Hepatocyte (in vitro differentiated cells): ENCODE measurements at regions not wholly inside any gene's neighbourhood (a gene's known extent, or its start where the extent isn't known, plus 50 kb on each side); places are given as distances from the start of the nearest gene placed in this dataset.

Source experiments
- DNase-seq: peaks from one replicate; pipeline ENCODE4 v3.0.0-alpha.2; 2016; ENCODE audit warnings: low spot score
- H2AFZ ChIP-seq: fragments of 200-600 bp; sonication (generic); 2 replicates; pipeline ENCODE4 v1.6.0; 2016; ENCODE audit warnings: antibody characterized with exemption, mild to moderate bottlenecking
- H3K27ac ChIP-seq: fragments of 200-600 bp; sonication (generic); 2 replicates; pipeline ENCODE4 v1.5.1; 2016; ENCODE audit warnings: mild to moderate bottlenecking
- H3K27me3 ChIP-seq: fragments of 200-600 bp; sonication (generic); 2 replicates; pipeline ENCODE4 v1.6.1; 2016
- H3K36me3 ChIP-seq: fragments of 200-600 bp; sonication (generic); replicated peaks from 2 replicates; pipeline ENCODE4 v1.5.1; 2016; ENCODE audit warnings: low read depth; ENCODE audit not compliant: insufficient read depth
- H3K4me1 ChIP-seq: fragments of 200-600 bp; sonication (generic); 2 replicates; pipeline ENCODE4 v1.5.1; 2016; ENCODE audit warnings: mild to moderate bottlenecking, moderate library complexity; ENCODE audit not compliant: insufficient read depth
- H3K4me2 ChIP-seq: fragments of 200-600 bp; sonication (generic); 2 replicates; pipeline ENCODE4 v1.6.0; 2016
- H3K4me3 ChIP-seq: fragments of 200-600 bp; sonication (generic); 2 replicates; pipeline ENCODE4 v1.5.1; 2016; ENCODE audit warnings: mild to moderate bottlenecking
- H3K79me2 ChIP-seq: fragments of 200-600 bp; sonication (generic); 2 replicates; pipeline ENCODE4 v1.6.0; 2017; ENCODE audit warnings: mild to moderate bottlenecking
- H3K9me2 ChIP-seq: fragments of 200-600 bp; sonication (generic); replicated peaks from 2 replicates; pipeline ENCODE4 v1.6.0; 2017; ENCODE audit warnings: mild to moderate bottlenecking; ENCODE audit not compliant: insufficient read depth
- H3K9me3 ChIP-seq: fragments of 200-600 bp; sonication (generic); 2 replicates; pipeline ENCODE4 v1.5.1; 2016; ENCODE audit warnings: low read depth, mild to moderate bottlenecking
- H4K20me1 ChIP-seq: fragments of 200-600 bp; sonication (generic); 2 replicates; pipeline ENCODE4 v1.6.0; 2016; ENCODE audit warnings: mild to moderate bottlenecking; ENCODE audit not compliant: insufficient read depth, poor library complexity, severe bottlenecking
- EZH2 ChIP-seq: fragments of 200-600 bp; sonication (generic); IDR thresholded peaks from 2 replicates; pipeline ENCODE4 v1.6.1; 2016; ENCODE audit warnings: antibody characterized with exemption, mild to moderate bottlenecking, borderline replicate concordance
- EZH2phosphoT487 ChIP-seq: fragments of 200-600 bp; sonication (generic); IDR thresholded peaks from one replicate; pipeline ENCODE4 v1.6.1; 2018; ENCODE audit warnings: antibody characterized with exemption, mild to moderate bottlenecking, low read depth, moderate library complexity; ENCODE audit not compliant: unreplicated experiment, severe bottlenecking
- WGBS: methylation state at CpG from one replicate; pipeline ENCODE4 v1.1.6; 2016; ENCODE audit warnings: low lambda C conversion rate; ENCODE audit errors: missing lambda C conversion rate; 5-methylcytosine and 5-hydroxymethylcytosine counted together
- TF ChIP-seq, protein P1 (sequence below): fragments of 200-600 bp; sonication (generic); IDR thresholded peaks from 2 replicates; pipeline ENCODE4 v1.5.1; 2016; ENCODE audit warnings: antibody characterized with exemption, mild to moderate bottlenecking; ENCODE audit not compliant: poor library complexity

DNA sequence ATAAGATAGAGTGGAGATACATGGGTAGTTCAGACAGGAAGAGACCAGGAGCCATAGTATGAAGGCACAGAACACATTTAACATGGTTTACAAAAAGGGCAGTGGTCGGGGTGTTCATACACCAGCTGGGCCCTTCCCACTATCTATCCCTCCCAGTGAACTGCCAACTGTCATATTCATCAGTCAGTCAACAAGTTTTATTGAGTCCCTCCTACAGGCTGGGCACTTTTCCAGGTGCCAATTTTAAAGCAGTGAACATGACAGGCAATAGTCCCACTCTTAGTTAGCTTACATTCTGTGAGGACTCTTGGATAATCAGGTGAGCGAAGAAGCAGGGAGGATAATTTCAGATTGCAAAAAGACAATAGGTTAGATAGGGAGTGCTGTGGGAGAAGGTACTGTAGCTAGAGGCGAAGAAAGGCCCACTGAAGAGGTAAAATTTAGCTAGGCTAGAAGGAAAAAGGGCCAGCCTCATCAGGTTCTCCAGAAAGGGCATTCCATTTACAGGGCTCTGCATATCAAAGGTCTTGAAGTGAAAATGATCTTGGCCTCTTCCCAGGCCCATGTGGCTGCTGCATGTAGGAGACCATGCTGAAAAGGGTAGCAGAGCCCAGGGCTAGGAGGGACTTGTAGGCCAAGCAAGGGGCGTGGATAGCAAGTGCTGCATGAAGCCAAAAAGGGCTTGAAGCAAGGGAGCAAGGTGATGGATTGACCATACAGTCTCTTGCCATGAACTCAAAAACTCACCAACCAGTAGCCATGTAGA is 274.7 kb upstream of the SNX7 start:
- Histone ChIP-seq H3K4me1 (peaks cover 5% of the 10 kb centered on the region), H3K79me2 (no peaks in the 10 kb centered on the region), H3K4me3 (no peak overlapping the region), H4K20me1 (no peaks in the 10 kb centered on the region), H3K27me3 (no peaks in the 10 kb centered on the region), H3K36me3 (no peaks in the 10 kb centered on the region), H2AFZ (no peak overlapping the region), H3K4me2 (no peak overlapping the region), H3K9me3 (no peaks in the 10 kb centered on the region), H3K27ac (no peak overlapping the region), H3K9me2 (no peaks in the 10 kb centered on the region)
- 91% methylated on average over 4 of the region's 4 CpGs for WGBS
- TF ChIP-seq, protein P1, sequence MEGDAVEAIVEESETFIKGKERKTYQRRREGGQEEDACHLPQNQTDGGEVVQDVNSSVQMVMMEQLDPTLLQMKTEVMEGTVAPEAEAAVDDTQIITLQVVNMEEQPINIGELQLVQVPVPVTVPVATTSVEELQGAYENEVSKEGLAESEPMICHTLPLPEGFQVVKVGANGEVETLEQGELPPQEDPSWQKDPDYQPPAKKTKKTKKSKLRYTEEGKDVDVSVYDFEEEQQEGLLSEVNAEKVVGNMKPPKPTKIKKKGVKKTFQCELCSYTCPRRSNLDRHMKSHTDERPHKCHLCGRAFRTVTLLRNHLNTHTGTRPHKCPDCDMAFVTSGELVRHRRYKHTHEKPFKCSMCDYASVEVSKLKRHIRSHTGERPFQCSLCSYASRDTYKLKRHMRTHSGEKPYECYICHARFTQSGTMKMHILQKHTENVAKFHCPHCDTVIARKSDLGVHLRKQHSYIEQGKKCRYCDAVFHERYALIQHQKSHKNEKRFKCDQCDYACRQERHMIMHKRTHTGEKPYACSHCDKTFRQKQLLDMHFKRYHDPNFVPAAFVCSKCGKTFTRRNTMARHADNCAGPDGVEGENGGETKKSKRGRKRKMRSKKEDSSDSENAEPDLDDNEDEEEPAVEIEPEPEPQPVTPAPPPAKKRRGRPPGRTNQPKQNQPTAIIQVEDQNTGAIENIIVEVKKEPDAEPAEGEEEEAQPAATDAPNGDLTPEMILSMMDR = no peak
- no peak for TF ChIP-seq EZH2
- TF ChIP-seq EZH2phosphoT487 = no peak
- DNase-seq = no peak

DNA sequence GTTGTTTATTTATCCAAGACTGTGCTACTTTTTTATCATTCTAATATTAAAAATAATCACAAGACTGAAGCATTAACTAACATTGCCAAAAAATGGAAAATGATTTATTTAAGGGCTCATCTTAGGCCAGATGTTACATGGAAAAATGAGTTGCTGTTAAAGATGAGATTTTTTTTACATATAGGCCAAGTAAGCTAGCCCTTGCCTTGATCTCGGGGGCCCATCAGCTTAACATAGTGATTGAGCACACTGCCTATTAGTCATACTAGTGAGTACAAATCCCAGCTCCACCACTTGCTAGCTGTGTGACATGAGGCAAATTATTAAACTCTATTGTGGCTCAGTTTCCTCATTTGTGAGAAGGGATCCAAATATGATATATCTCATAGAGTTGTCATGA is 275.9 kb upstream of the SNX7 start:
- H3K27ac ChIP-seq = no peak overlapping the region
- H3K4me2 ChIP-seq = no peak overlapping the region
- H3K9me3 ChIP-seq = no peaks in the 10 kb centered on the region
- H2AFZ ChIP-seq = no peak overlapping the region
- no peaks in the 10 kb centered on the region for H3K79me2 ChIP-seq
- H3K4me1 ChIP-seq = peaks cover 5% of the 10 kb centered on the region
- H4K20me1 ChIP-seq = no peaks in the 10 kb centered on the region
- H3K36me3 ChIP-seq = no peaks in the 10 kb centered on the region
- no peaks in the 10 kb centered on the region for H3K9me2 ChIP-seq
- WGBS = 73% methylated on average over 1 of the region's 1 CpG
- H3K4me3 ChIP-seq = no peak overlapping the region
- no peak for DNase-seq
- no peak for TF ChIP-seq EZH2phosphoT487
- H3K27me3 ChIP-seq = no peaks in the 10 kb centered on the region

DNA sequence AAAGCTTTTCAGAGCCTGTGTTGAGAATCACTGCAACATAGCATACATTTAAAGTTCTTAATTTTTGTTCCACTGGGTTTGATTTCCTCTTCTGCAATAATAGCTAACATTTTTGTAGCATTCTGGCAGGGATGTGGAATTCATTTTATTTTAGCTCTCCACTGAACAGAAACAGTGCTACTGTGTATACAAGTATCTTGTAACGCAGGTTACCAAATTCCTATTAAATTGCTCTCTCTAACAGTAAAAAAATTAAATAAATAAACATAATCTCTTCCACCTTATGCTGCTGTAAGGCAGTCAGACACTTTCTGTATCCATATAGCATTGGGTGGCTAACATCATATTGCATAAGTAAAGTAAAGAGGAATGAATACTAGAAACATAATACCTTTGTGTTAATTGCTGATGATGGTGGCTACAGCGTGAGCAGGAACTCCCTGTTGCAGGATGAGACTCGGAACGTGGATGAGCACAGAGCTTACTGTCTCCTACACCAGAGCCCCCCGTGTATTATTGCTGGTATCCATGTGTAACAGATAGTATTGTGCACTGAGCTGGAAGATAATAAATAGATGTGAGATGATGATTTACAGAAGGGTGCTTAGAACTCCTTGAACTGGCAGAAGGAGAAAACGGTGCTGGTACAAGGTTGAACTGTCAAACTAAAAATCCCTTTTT is 276.9 kb upstream of the SNX7 start:
- Histone ChIP-seq H3K79me2 (no peaks in the 10 kb centered on the region), H3K4me1 (peaks cover 5% of the 10 kb centered on the region), H2AFZ (no peak overlapping the region), H3K9me3 (no peaks in the 10 kb centered on the region), H3K36me3 (no peaks in the 10 kb centered on the region), H3K27ac (no peak overlapping the region), H3K4me3 (no peak overlapping the region), H3K4me2 (no peak overlapping the region), H3K9me2 (no peaks in the 10 kb centered on the region), H3K27me3 (no peaks in the 10 kb centered on the region), H4K20me1 (no peaks in the 10 kb centered on the region)
- 65% methylated on average over 6 of the region's 6 CpGs for WGBS
- no peak for DNase-seq
- TF ChIP-seq EZH2 (no peak), EZH2phosphoT487 (no peak)
- TF ChIP-seq, protein P1 = no peak

DNA sequence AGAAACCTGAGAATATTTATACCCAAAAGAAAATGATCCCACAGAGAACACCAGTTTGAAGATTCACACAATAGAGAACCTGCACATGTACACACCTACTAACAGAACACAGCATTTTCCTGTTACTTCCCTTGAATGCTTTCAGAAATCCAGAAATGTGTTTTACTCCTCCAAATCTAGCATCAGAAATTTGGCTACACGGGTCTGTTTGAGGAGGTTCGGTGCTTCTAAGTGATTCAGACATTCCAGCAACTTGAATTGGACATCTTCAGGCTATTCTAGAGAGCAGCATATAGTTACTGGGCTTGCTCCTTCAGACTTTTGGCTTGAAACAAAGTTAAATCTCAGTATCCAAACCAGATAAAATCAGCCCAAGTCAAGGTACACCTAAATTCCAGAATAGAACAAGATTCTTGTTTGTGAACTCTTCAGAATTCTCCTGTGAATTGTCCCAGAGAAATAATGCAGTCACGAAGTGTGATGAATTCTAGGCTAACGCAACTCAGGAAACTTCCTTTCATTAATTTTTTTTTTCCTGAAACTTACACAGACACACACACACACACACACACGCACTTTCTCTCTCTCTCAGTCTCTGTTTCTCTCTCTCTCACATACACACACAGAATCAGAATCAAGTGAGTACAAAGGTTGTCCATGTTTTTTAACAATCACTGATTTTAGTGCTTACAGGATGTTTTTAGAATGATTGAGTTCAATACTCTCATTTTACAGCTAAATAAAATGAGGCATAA is 278.4 kb upstream of the SNX7 start:
- Histone ChIP-seq H3K36me3 (no peaks in the 10 kb centered on the region), H4K20me1 (no peaks in the 10 kb centered on the region), H3K79me2 (no peaks in the 10 kb centered on the region), H3K4me1 (peaks cover 3% of the 10 kb centered on the region), H3K27ac (no peak overlapping the region), H3K4me3 (no peak overlapping the region), H3K4me2 (no peak overlapping the region), H3K9me2 (no peaks in the 10 kb centered on the region), H3K9me3 (no peaks in the 10 kb centered on the region), H2AFZ (no peak overlapping the region), H3K27me3 (no peaks in the 10 kb centered on the region)
- WGBS = 70% methylated on average over 5 of the region's 5 CpGs
- TF ChIP-seq EZH2phosphoT487 (no peak), EZH2 (no peak)
- TF ChIP-seq, protein P1 = no peak
- no peak for DNase-seq
